Panc1 (cell line): ENCODE measurements at regions not wholly inside any gene's neighbourhood (a gene's known extent, or its start where the extent isn't known, plus 50 kb on each side); places are given as distances from the start of the nearest gene placed in this dataset.
A peak's percentile ranks its signal among the peaks of the same experiment; 100 is the strongest.

ENCODE experiments used
- ATAC-seq: fragments of 200-7000 bp; cut with Tn5 transposase; 2 replicates; pipeline ENCODE4 v1.9.1; 2020; ENCODE audit warnings: mild to moderate bottlenecking, moderate library complexity
- BruUV-seq: library from RNA; stranded (reverse); fragments of 400-500 nt; replicated peaks from 2 replicates; lab custom pipeline; 2021; lab: Mats Ljungman, UMichigan
- CTCF ChIA-PET: fragments of 300-600 bp; sonication (Branson Sonifier 250); formaldehyde crosslinking; loops from one replicate; lab custom pipeline; 2022; ENCODE audit warnings: antibody characterized with exemption; lab: Charles Lee
- POLR2A ChIA-PET: fragments of 300-600 bp; sonication (Branson Sonifier 250); formaldehyde crosslinking; loops from one replicate; lab custom pipeline; 2022; ENCODE audit warnings: antibody characterized with exemption; lab: Charles Lee
- DNase-seq: peaks from one replicate; pipeline ENCODE4 v3.0.0-alpha.2; 2010; ENCODE audit warnings: low read depth, low spot score
- H3K27ac ChIP-seq: 2 replicates; pipeline ENCODE4 v1.5.1; 2011; ENCODE audit warnings: mild to moderate bottlenecking, low read length, inconsistent platforms
- H3K27me3 ChIP-seq: fragments of 200-500 bp; sonication (Bioruptor generic); 2 replicates; pipeline ENCODE4 v1.6.0; 2014; ENCODE audit warnings: low read length, inconsistent platforms; ENCODE audit not compliant: control insufficient read depth, insufficient read depth
- H3K36me3 ChIP-seq: fragments of 200-500 bp; sonication (Bioruptor generic); 2 replicates; pipeline ENCODE4 v1.5.1; 2014; ENCODE audit warnings: inconsistent platforms, mild to moderate bottlenecking, low read length, moderate library complexity; ENCODE audit not compliant: control insufficient read depth, insufficient read depth
- H3K4me1 ChIP-seq: 2 replicates; pipeline ENCODE4 v1.5.1; 2011; ENCODE audit warnings: inconsistent platforms, mild to moderate bottlenecking, low read length, moderate library complexity; ENCODE audit not compliant: control insufficient read depth, insufficient read depth
- H3K4me3 ChIP-seq, 2 experiments: 2 replicates each; pipeline ENCODE4 v1.5.1; 2011 to 2012; ENCODE audit warnings: low read depth in 2 of 2, low read length in 2 of 2, mild to moderate bottlenecking in 2 of 2, inconsistent platforms in 1 of 2, moderate library complexity in 1 of 2
- H3K9me3 ChIP-seq: fragments of 200-500 bp; sonication (Bioruptor generic); 2 replicates; pipeline ENCODE4 v1.5.1; 2014; ENCODE audit warnings: low read depth, mild to moderate bottlenecking, inconsistent platforms, low read length, moderate library complexity; ENCODE audit not compliant: control insufficient read depth, insufficient read depth
- CTCF ChIP-seq: fragments of 450-650 bp; IDR thresholded peaks from 2 replicates; pipeline ENCODE4 v1.5.1; 2017; ENCODE audit warnings: mild to moderate bottlenecking
- POLR2AphosphoS5 ChIP-seq: IDR thresholded peaks from 2 replicates; pipeline ENCODE4 v1.6.1; 2012; ENCODE audit warnings: mild to moderate bottlenecking, low read depth, low read length, moderate library complexity
- SIN3A ChIP-seq: IDR thresholded peaks from 2 replicates; pipeline ENCODE4 v1.6.1; 2012; ENCODE audit warnings: low read depth, mild to moderate bottlenecking, low read length, moderate library complexity, borderline replicate concordance; ENCODE audit not compliant: insufficient read depth
- TCF7L2 ChIP-seq: IDR thresholded peaks from 2 replicates; pipeline ENCODE4 v1.6.1; 2011; ENCODE audit warnings: mild to moderate bottlenecking, low read depth, low read length, inconsistent platforms
- in situ Hi-C: cut with HindIII; loops from 2 replicates; pipeline ENCODE4 v1.10.0; 2016; ENCODE audit warnings: low sequenced_read_pairs, low pct_unique_long_range_greater_than_20kb
- intact Hi-C: fragments of 100-400 bp; cut with micrococcal nuclease; formaldehyde crosslinking; loops from one replicate; pipeline ENCODE4 v1.10.0; 2022; ENCODE audit not compliant: unreplicated experiment
- TF ChIP-seq, protein P1 (sequence below), 2 experiments: IDR thresholded peaks; 2 replicates each; pipeline ENCODE4 v1.6.1; 2011 to 2012; ENCODE audit warnings: low read depth in 2 of 2, control low read depth in 1 of 2, low read length in 1 of 2, mild to moderate bottlenecking in 1 of 2, moderate library complexity in 1 of 2; ENCODE audit not compliant: insufficient read depth in 1 of 2

DNA sequence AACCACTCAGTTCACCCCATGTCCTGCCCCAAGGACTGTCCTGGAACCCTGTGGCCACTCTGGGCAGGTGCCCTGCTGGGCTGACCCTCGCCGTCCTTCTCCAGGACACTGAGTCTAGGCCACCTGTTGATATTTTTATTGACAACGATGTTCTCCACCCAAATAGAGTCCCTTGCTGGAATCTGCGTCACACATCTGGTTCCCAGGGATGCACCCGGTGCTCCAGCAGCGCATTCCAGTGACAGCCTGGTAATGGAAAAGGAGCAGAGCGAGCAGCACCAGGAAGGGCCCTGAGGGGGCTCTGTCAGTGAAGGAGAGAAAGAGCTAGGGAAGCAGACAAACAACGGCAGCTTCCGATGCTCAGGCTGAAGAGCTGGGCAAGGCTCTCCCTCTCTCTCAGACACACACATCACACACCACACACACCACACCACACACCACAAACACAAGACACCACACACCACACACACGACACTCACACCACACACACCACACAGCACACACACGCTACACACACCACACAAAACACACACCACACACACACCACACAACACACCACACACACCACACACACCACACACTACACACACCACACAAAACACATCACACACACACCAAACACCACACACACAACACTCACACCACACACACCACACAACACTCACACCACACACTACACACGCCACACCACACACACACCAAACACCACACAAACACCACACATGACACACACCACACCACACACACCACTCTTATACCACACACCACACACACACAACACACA, 117.9 kb upstream of the THBS2 start:
- Histone ChIP-seq H3K36me3 (no peaks in the 10 kb centered on the region), H3K4me1 (peaks cover 11% of the 10 kb centered on the region; the same call in 1 of the 2 replicates), H3K27me3 (no peaks in the 10 kb centered on the region), H3K27ac (no peak overlapping the region), H3K9me3 (peaks cover 20% of the 10 kb centered on the region; the same call in 1 of the 2 replicates), H3K4me3 (peak overlapping the region in 1 of 2 experiments; percentile 17; a peak in 2 of 4 replicates)
- DNase-seq (peak; percentile 28), ATAC-seq (peak; percentile 90)
- ChIA-PET CTCF (no interaction called here), POLR2A (no interaction called here)
- in situ Hi-C loops: no loop called here
- TF ChIP-seq SIN3A: no peak
- TF ChIP-seq CTCF: no peak
- TF ChIP-seq, protein P1, sequence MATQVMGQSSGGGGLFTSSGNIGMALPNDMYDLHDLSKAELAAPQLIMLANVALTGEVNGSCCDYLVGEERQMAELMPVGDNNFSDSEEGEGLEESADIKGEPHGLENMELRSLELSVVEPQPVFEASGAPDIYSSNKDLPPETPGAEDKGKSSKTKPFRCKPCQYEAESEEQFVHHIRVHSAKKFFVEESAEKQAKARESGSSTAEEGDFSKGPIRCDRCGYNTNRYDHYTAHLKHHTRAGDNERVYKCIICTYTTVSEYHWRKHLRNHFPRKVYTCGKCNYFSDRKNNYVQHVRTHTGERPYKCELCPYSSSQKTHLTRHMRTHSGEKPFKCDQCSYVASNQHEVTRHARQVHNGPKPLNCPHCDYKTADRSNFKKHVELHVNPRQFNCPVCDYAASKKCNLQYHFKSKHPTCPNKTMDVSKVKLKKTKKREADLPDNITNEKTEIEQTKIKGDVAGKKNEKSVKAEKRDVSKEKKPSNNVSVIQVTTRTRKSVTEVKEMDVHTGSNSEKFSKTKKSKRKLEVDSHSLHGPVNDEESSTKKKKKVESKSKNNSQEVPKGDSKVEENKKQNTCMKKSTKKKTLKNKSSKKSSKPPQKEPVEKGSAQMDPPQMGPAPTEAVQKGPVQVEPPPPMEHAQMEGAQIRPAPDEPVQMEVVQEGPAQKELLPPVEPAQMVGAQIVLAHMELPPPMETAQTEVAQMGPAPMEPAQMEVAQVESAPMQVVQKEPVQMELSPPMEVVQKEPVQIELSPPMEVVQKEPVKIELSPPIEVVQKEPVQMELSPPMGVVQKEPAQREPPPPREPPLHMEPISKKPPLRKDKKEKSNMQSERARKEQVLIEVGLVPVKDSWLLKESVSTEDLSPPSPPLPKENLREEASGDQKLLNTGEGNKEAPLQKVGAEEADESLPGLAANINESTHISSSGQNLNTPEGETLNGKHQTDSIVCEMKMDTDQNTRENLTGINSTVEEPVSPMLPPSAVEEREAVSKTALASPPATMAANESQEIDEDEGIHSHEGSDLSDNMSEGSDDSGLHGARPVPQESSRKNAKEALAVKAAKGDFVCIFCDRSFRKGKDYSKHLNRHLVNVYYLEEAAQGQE (IDR thresholded peaks at IDR 0.05; ENCODE audit: insufficient read depth in 1 of 2, low read depth in 2 of 2, low read length in 1 of 2): no peak
- no peak for TF ChIP-seq TCF7L2
- no peak for TF ChIP-seq POLR2AphosphoS5
- BruUV-seq: no TSS peak
- intact Hi-C loops: no loop called here

- no peak for TF ChIP-seq POLR2AphosphoS5
- no peak for TF ChIP-seq TCF7L2
- ATAC-seq: no peak
- no TSS peak for BruUV-seq
- H3K36me3 ChIP-seq: no peaks in the 10 kb centered on the region
- DNase-seq: no peak
- H3K4me3 ChIP-seq: peak overlapping the region in 1 of 2 experiments; percentile 17; a peak in 2 of 4 replicates
- no peaks in the 10 kb centered on the region for H3K27me3 ChIP-seq
- peaks cover 16% of the 10 kb centered on the region; the same call in 1 of the 2 replicates for H3K9me3 ChIP-seq
- H3K4me1 ChIP-seq: peaks cover 11% of the 10 kb centered on the region; the same call in 1 of the 2 replicates
- H3K27ac ChIP-seq: no peak overlapping the region
- ChIA-PET CTCF (no interaction called here), POLR2A (no interaction called here)
- in situ Hi-C loops (no loop called here), intact Hi-C loops (no loop called here)
Measured at GRCh38 chr6:169370666-169371343, 117.2 kb upstream of the THBS2 start.
